ENCODE measurements at regions not wholly inside any gene's neighbourhood (a gene's known extent, or its start where the extent isn't known, plus 50 kb on each side); places are given as distances from the start of the nearest gene placed in this dataset.

GRCh38 chr2:182636699-182637098, 79.4 kb upstream of the DNAJC10 start:
- TF ChIP-seq CEBPB (IDR thresholded peaks at IDR 0.05) (no peak), TEAD4 (IDR thresholded peaks at IDR 0.05) (no peak), EGR1 (IDR thresholded peaks at IDR 0.05) (no peak), TAF1 (IDR thresholded peaks at IDR 0.05; ENCODE audit: low read depth) (no peak), FOXM1 (IDR thresholded peaks at IDR 0.05; ENCODE audit: borderline replicate concordance, low read depth) (no peak), EP300 (IDR thresholded peaks at IDR 0.05; ENCODE audit: borderline replicate concordance) (no peak), MAX (IDR thresholded peaks at IDR 0.05) (no peak), USF1 (IDR thresholded peaks at IDR 0.05) (no peak), NFIC (IDR thresholded peaks at IDR 0.05) (no peak), ZBTB7A (IDR thresholded peaks at IDR 0.05; ENCODE audit: low read depth) (no peak), RAD21 (IDR thresholded peaks at IDR 0.05; ENCODE audit: low read depth) (no peak), CREB1 (IDR thresholded peaks at IDR 0.05; ENCODE audit: low read depth) (no peak), TCF12 (IDR thresholded peaks at IDR 0.05; ENCODE audit: low read depth) (no peak), YY1 (IDR thresholded peaks at IDR 0.05; ENCODE audit: low read depth) (no peak), REST (IDR thresholded peaks at IDR 0.05; ENCODE audit: low read depth) (no peak)

GRCh38 chr2:182638667-182639066, 77.4 kb upstream of the DNAJC10 start:
- TF ChIP-seq EGR1 (IDR thresholded peaks at IDR 0.05) (no peak), RAD21 (IDR thresholded peaks at IDR 0.05; ENCODE audit: low read depth) (no peak), CEBPB (IDR thresholded peaks at IDR 0.05) (no peak), CREB1 (IDR thresholded peaks at IDR 0.05; ENCODE audit: low read depth) (no peak), REST (IDR thresholded peaks at IDR 0.05; ENCODE audit: low read depth) (no peak), EP300 (IDR thresholded peaks at IDR 0.05; ENCODE audit: borderline replicate concordance) (no peak), TAF1 (IDR thresholded peaks at IDR 0.05; ENCODE audit: low read depth) (no peak), NFIC (IDR thresholded peaks at IDR 0.05) (no peak), TCF12 (IDR thresholded peaks at IDR 0.05; ENCODE audit: low read depth) (no peak), USF1 (IDR thresholded peaks at IDR 0.05) (no peak)

GRCh38 chr2:182639971-182640370, 76.1 kb upstream of the DNAJC10 start:
- TF ChIP-seq FOXM1 (IDR thresholded peaks at IDR 0.05; ENCODE audit: borderline replicate concordance, low read depth) (no peak), ZBTB7A (IDR thresholded peaks at IDR 0.05; ENCODE audit: low read depth) (no peak), NFIC (IDR thresholded peaks at IDR 0.05) (no peak)

- TF ChIP-seq CREB1 (IDR thresholded peaks at IDR 0.05; ENCODE audit: low read depth): peak; percentile 81
- TF ChIP-seq TAF1 (IDR thresholded peaks at IDR 0.05; ENCODE audit: low read depth): no peak
These were observed 73.7 kb upstream of the DNAJC10 start for GRCh38 chr2:182642328-182642727.

GRCh38 chr2:182646763-182647498, 69.1 kb upstream of the DNAJC10 start:
- no peak for TF ChIP-seq EGR1 (IDR thresholded peaks at IDR 0.05)
- TF ChIP-seq USF1 (IDR thresholded peaks at IDR 0.05): no peak
- TF ChIP-seq CREB1 (IDR thresholded peaks at IDR 0.05; ENCODE audit: low read depth): no peak
- TF ChIP-seq TCF12 (IDR thresholded peaks at IDR 0.05; ENCODE audit: low read depth): no peak

- no peak for TF ChIP-seq TCF12 (IDR thresholded peaks at IDR 0.05; ENCODE audit: low read depth)
- TF ChIP-seq FOXM1 (IDR thresholded peaks at IDR 0.05; ENCODE audit: borderline replicate concordance, low read depth): no peak
- no peak for TF ChIP-seq TEAD4 (IDR thresholded peaks at IDR 0.05)
- TF ChIP-seq EGR1 (IDR thresholded peaks at IDR 0.05): no peak
- no peak for TF ChIP-seq RAD21 (IDR thresholded peaks at IDR 0.05; ENCODE audit: low read depth)
- no peak for TF ChIP-seq NFIC (IDR thresholded peaks at IDR 0.05)
- no peak for TF ChIP-seq EP300 (IDR thresholded peaks at IDR 0.05; ENCODE audit: borderline replicate concordance)
- TF ChIP-seq REST (IDR thresholded peaks at IDR 0.05; ENCODE audit: low read depth): no peak
- TF ChIP-seq MAX (IDR thresholded peaks at IDR 0.05): no peak
- TF ChIP-seq TAF1 (IDR thresholded peaks at IDR 0.05; ENCODE audit: low read depth): no peak
- no peak for TF ChIP-seq YY1 (IDR thresholded peaks at IDR 0.05; ENCODE audit: low read depth)
- no peak for TF ChIP-seq USF1 (IDR thresholded peaks at IDR 0.05)
- TF ChIP-seq CEBPB (IDR thresholded peaks at IDR 0.05): no peak
- no peak for TF ChIP-seq ZBTB7A (IDR thresholded peaks at IDR 0.05; ENCODE audit: low read depth)
These were observed 68.6 kb upstream of the DNAJC10 start for GRCh38 chr2:182647499-182647787.

Data from Ishikawa (cell line).